B cell (primary cell): ENCODE measurements at regions not wholly inside any gene's neighbourhood (a gene's known extent, or its start where the extent isn't known, plus 50 kb on each side); places are given as distances from the start of the nearest gene placed in this dataset.

Experiments used
- ATAC-seq: fragments of 200-7000 bp; cut with Tn5 transposase; one replicate; pipeline ENCODE4 v1.10.0; 2021; ENCODE audit warnings: low read depth, mild to moderate bottlenecking, moderate number of reproducible peaks, moderate library complexity
- CTCF ChIA-PET: fragments of 350-600 bp; sonication (Branson Sonifier 250); formaldehyde crosslinking; loops from one replicate; lab custom pipeline; 2021; ENCODE audit warnings: antibody characterized with exemption, inconsistent platforms; lab: Charles Lee
- POLR2A ChIA-PET: fragments of 350-600 bp; sonication (Branson Sonifier 250); formaldehyde crosslinking; loops from one replicate; lab custom pipeline; 2021; ENCODE audit warnings: antibody characterized with exemption; lab: Charles Lee
- DNase-seq: peaks from one replicate; pipeline ENCODE4 v3.0.0; 2013
- H2AFZ ChIP-seq: 2 replicates; pipeline ENCODE4 v1.6.1; 2012; ENCODE audit warnings: mild to moderate bottlenecking, low read depth, low read length; ENCODE audit not compliant: insufficient read depth, poor library complexity, severe bottlenecking
- H3K27ac ChIP-seq, 2 donors: 1 replicate in 1 of 2; 2 replicates in 1 of 2; pipeline ENCODE4 v1.5.1; 2012 to 2013; ENCODE audit warnings: low read length in 2 of 2, mild to moderate bottlenecking in 2 of 2, moderate library complexity in 1 of 2
- H3K27me3 ChIP-seq, 4 experiments: fragments of 200-600 bp in 1 of 4; sonication (generic) in 1 of 4; replicated peaks in 1 of 4; 1 replicate in 2 of 4; 2 replicates in 2 of 4; pipeline versions ENCODE4 v1.6.1 to v1.7.0; 2013 to 2016; ENCODE audit warnings: low read length in 3 of 4, mild to moderate bottlenecking in 2 of 4, mixed read lengths in 1 of 4, moderate library complexity in 1 of 4; ENCODE audit not compliant: insufficient read depth in 4 of 4, control insufficient read depth in 3 of 4; ENCODE audit errors: control extremely low read depth in 1 of 4
- H3K36me3 ChIP-seq, 2 experiments: replicated peaks in 1 of 2; 1 replicate in 1 of 2; 2 replicates in 1 of 2; pipeline versions ENCODE4 v1.6.1 to v1.7.1; 2013; ENCODE audit warnings: low read length in 1 of 2; ENCODE audit not compliant: insufficient read depth in 2 of 2, control insufficient read depth in 1 of 2; ENCODE audit errors: control extremely low read depth in 1 of 2, extremely low read depth in 1 of 2
- H3K4me1 ChIP-seq, 2 donors: fragments of 200-600 bp in 1 of 2; sonication (generic) in 1 of 2; 1 replicate in 1 of 2; 2 replicates in 1 of 2; pipeline versions ENCODE4 v1.5.1 to v1.6.1; 2013 to 2017; ENCODE audit warnings: low read length in 2 of 2; ENCODE audit not compliant: control insufficient read depth in 2 of 2, insufficient read depth in 2 of 2
- H3K4me2 ChIP-seq: replicated peaks from 2 replicates; pipeline ENCODE3; 2012; ENCODE audit warnings: mild to moderate bottlenecking, low read depth, low read length; ENCODE audit not compliant: poor library complexity, severe bottlenecking
- H3K4me3 ChIP-seq, 5 experiments: fragments of 200-600 bp in 1 of 5; sonication (generic) in 1 of 5; 1 replicate in 3 of 5; 2 replicates in 2 of 5; pipeline versions ENCODE4 v1.5.1 to v1.7.0; 2011 to 2016; ENCODE audit warnings: low read length in 4 of 5, mild to moderate bottlenecking in 4 of 5, low read depth in 2 of 5, control low read depth in 1 of 5, moderate library complexity in 1 of 5; ENCODE audit not compliant: insufficient read depth in 1 of 5; ENCODE audit errors: control extremely low read depth in 1 of 5, extremely low read depth in 1 of 5
- H3K79me2 ChIP-seq: fragments of 200-600 bp; sonication (generic); one replicate; pipeline ENCODE4 v1.6.0; 2016; ENCODE audit warnings: low read length; ENCODE audit not compliant: control insufficient read depth, insufficient read depth
- H3K9ac ChIP-seq: fragments of 200-600 bp; sonication (generic); 2 replicates; pipeline ENCODE4 v1.6.1; 2017; ENCODE audit warnings: mild to moderate bottlenecking, low read length, moderate library complexity
- H3K9me3 ChIP-seq, 3 donors: one replicate each; pipeline versions ENCODE4 v1.6.1 to v1.7.1; 2013; ENCODE audit warnings: low read length in 2 of 3; ENCODE audit not compliant: control insufficient read depth in 2 of 3, insufficient read depth in 1 of 3; ENCODE audit errors: control extremely low read depth in 1 of 3
- H4K20me1 ChIP-seq: 2 replicates; pipeline ENCODE4 v1.6.0; 2012; ENCODE audit warnings: mild to moderate bottlenecking, low read length; ENCODE audit not compliant: insufficient read depth, control insufficient read depth, poor library complexity, severe bottlenecking
- H3K27ac Mint-ChIP-seq: one replicate; pipeline ENCODE4 v1.8.0; 2021; ENCODE audit warnings: mixed read lengths
- H3K27me3 Mint-ChIP-seq: one replicate; pipeline ENCODE4 v1.8.0; 2021; ENCODE audit warnings: mixed read lengths
- H3K4me1 Mint-ChIP-seq: one replicate; pipeline ENCODE4 v1.8.0; 2021; ENCODE audit warnings: mixed read lengths
- H3K4me3 Mint-ChIP-seq: one replicate; pipeline ENCODE4 v1.8.0; 2021; ENCODE audit warnings: mixed read lengths
- H3K9me3 Mint-ChIP-seq: one replicate; pipeline ENCODE4 v1.8.0; 2022; ENCODE audit warnings: mixed read lengths; ENCODE audit not compliant: insufficient read depth
- EZH2 ChIP-seq: IDR thresholded peaks from 2 replicates; pipeline ENCODE4 v1.6.1; 2012; ENCODE audit warnings: borderline replicate concordance, low read depth, mild to moderate bottlenecking, moderate library complexity, low read length; ENCODE audit not compliant: insufficient read depth, poor library complexity, severe bottlenecking
- WGBS: methylation state at CpG from one replicate; pipeline ENCODE4 v1.1.5; 2013; ENCODE audit warnings: missing lambda C conversion rate; ENCODE audit not compliant: insufficient coverage; 5-methylcytosine and 5-hydroxymethylcytosine counted together
- intact Hi-C: fragments of 100-400 bp; cut with micrococcal nuclease; formaldehyde crosslinking; loops from one replicate; pipeline ENCODE4 v1.10.0; 2022
- TF ChIP-seq, protein P1 (sequence below): fragments of 200-600 bp; IDR thresholded peaks from one replicate; pipeline ENCODE4 v1.8.0; 2022; ENCODE audit warnings: antibody characterized with exemption, mild to moderate bottlenecking

DNA sequence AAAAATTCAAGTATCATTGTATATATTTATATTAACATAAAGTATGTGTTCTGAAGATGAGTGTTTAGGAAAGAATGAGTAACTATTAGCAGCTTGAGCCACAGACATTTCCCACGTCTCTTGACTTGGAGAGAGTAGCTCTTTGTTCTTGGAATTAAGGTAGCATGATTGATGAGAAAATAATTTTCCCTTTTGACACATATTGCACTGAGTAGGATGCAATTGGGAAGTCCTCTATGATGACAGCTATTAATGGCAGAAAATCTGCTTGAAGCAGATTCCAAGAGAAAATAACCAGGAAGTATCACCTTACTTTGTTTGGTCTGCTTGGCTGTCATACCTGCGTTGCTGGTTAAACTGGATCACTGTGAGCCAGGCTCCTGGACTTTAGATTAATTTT, 204.8 kb downstream of the TLE4 start:
- Histone ChIP-seq H4K20me1 (no peaks in the 10 kb centered on the region), H3K27ac (no peak overlapping the region), H3K4me1 (no peaks in the 10 kb centered on the region), H3K4me2 (no peak overlapping the region), H2AFZ (no peak overlapping the region), H3K79me2 (no peaks in the 10 kb centered on the region), H3K9ac (no peak overlapping the region), H3K36me3 (no peaks in the 10 kb centered on the region), H3K4me3 (no peak overlapping the region), H3K27me3 (no peaks in the 10 kb centered on the region), H3K9me3 (no peaks in the 10 kb centered on the region)
- Mint-ChIP-seq H3K4me3 (no peak overlapping the region), H3K9me3 (no peaks in the 10 kb centered on the region), H3K27ac (no peak overlapping the region), H3K27me3 (no peaks in the 10 kb centered on the region), H3K4me1 (no peaks in the 10 kb centered on the region)
- intact Hi-C loops, result no loop called here
- TF ChIP-seq EZH2, result no peak
- TF ChIP-seq, protein P1, sequence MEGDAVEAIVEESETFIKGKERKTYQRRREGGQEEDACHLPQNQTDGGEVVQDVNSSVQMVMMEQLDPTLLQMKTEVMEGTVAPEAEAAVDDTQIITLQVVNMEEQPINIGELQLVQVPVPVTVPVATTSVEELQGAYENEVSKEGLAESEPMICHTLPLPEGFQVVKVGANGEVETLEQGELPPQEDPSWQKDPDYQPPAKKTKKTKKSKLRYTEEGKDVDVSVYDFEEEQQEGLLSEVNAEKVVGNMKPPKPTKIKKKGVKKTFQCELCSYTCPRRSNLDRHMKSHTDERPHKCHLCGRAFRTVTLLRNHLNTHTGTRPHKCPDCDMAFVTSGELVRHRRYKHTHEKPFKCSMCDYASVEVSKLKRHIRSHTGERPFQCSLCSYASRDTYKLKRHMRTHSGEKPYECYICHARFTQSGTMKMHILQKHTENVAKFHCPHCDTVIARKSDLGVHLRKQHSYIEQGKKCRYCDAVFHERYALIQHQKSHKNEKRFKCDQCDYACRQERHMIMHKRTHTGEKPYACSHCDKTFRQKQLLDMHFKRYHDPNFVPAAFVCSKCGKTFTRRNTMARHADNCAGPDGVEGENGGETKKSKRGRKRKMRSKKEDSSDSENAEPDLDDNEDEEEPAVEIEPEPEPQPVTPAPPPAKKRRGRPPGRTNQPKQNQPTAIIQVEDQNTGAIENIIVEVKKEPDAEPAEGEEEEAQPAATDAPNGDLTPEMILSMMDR, result no peak
- POLR2A ChIA-PET, result no interaction called here
- DNase-seq (no peak), ATAC-seq (no peak)
- CTCF ChIA-PET, result no interaction called here
- 80% methylated on average over 1 of the region's 2 CpGs for WGBS
